ENCODE measurements at regions not wholly inside any gene's neighbourhood (a gene's known extent, or its start where the extent isn't known, plus 50 kb on each side); places are given as distances from the start of the nearest gene placed in this dataset.
"Not testable (repeated sequence)": the region's sequence is repeated elsewhere in the genome, so short reads cannot be mapped to it uniquely, and the experiment has no call there.

GRCh38 chr12:27164330-27165040, 79.6 kb upstream of the STK38L start:
- DNase-seq (ENCODE audit: low read depth), result peak; percentile 39
- TF ChIP-seq CTCF (IDR thresholded peaks at IDR 0.05; ENCODE audit: insufficient read depth, low read depth, low read length, missing control alignments), result no peak
- no peak overlapping the region for H3K4me3 ChIP-seq (ENCODE audit: low read depth, low read length)

DNA sequence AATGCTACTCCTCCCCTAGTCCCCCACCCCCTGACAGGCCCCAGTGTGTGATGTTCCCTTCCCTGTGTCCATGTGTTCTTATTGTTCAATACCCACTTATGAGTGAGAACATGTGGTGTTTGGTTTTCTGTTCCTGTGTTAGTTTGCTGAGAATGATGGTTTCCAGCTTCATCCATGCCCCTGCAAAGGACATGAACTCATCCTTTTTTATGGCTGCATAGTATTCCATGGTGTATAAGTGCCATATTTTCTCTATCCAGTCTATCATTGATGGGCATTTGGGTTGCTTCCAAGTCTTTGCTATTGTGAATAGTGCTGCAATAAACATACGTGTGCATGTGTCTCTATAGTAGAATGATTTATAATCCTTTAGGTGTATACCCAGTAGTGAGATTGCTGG, 78.1 kb upstream of the STK38L start:
- H3K4me3 ChIP-seq (ENCODE audit: low read depth, low read length); DNase-seq (ENCODE audit: low read depth): not testable (repeated sequence)

DNA sequence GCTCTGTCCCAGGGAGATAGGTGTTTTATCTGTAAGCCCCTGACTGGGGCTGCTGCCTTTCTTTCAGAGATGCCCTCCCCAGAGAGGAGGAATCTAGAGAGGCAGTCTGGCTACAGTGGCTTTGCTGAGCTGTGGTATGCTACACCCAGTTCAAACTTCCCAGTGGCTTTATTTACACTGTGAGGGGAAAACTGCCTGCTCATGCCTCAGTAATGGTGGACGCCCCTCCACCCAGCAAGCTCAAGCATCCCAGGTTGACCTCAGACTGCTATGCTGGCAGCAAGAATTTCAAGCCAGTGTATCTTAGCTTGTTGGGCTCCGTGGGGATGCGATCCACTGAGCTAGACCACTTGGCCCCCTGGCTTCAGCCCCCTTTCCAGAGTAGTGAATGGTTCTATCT, 72.6 kb upstream of the STK38L start:
- not testable (repeated sequence) for H3K4me3 ChIP-seq (ENCODE audit: low read depth, low read length); DNase-seq (ENCODE audit: low read depth)

- TF ChIP-seq CTCF (IDR thresholded peaks at IDR 0.05; ENCODE audit: insufficient read depth, low read depth, low read length, missing control alignments), result no peak
- H3K4me3 ChIP-seq (ENCODE audit: low read depth, low read length), result no peak overlapping the region
- no peak for DNase-seq (ENCODE audit: low read depth)
These were observed 67.3 kb upstream of the STK38L start for GRCh38 chr12:27176765-27177164.

GRCh38 chr12:27177706-27178105, 66.4 kb upstream of the STK38L start:
- DNase-seq (ENCODE audit: low read depth), result peak; percentile 30
- TF ChIP-seq CTCF (IDR thresholded peaks at IDR 0.05; ENCODE audit: insufficient read depth, low read depth, low read length, missing control alignments), result no peak
- H3K4me3 ChIP-seq (ENCODE audit: low read depth, low read length), result no peak overlapping the region

GRCh38 chr12:27178255-27178654, 65.8 kb upstream of the STK38L start:
- H3K4me3 ChIP-seq (ENCODE audit: low read depth, low read length), result no peak overlapping the region
- DNase-seq (ENCODE audit: low read depth), result no peak
- TF ChIP-seq CTCF (IDR thresholded peaks at IDR 0.05; ENCODE audit: insufficient read depth, low read depth, low read length, missing control alignments), result no peak

DNA sequence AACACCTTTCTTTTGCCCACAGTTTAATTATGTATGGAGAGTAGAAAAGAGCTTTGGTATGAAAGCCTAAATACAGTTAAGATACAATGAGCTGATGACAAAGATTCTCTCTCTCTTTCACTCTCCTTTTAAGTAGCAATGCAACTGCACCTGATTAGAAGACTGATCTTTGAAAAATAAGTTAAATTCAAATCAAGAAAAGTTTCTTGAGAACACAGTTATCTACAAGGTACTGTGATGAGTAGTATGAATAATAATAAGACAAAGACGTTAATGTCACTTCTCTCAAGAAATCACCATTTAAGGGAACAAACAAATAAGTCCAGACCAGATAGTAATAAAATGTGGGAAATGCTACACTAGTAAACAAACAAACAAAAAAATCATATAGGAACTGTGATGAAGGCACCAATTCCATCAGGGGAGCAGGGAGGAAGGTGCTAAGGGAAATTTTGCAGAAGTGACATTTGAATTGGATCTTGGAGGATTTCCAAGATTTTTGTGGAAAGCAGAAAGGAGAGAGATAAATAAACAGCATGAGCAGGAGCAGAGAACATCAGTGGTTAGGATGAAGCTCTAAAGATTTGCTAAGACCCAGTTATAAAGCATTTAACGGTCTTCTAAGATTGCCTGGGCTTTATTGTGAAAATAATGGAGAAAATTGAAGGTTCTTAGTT, 65.2 kb upstream of the STK38L start:
- TF ChIP-seq CTCF (IDR thresholded peaks at IDR 0.05; ENCODE audit: insufficient read depth, low read depth, low read length, missing control alignments), result no peak
- DNase-seq (ENCODE audit: low read depth), result peak; percentile 37
- peak overlapping the region; percentile 50 for H3K4me3 ChIP-seq (ENCODE audit: low read depth, low read length)
